H9 (cell line): ENCODE measurements at regions not wholly inside any gene's neighbourhood (a gene's known extent, or its start where the extent isn't known, plus 50 kb on each side); places are given as distances from the start of the nearest gene placed in this dataset.

Experiments
- DNase-seq: peaks from one replicate; pipeline ENCODE4 v3.0.0-alpha.2; 2017
- H2AFZ ChIP-seq: one replicate; pipeline ENCODE4 v1.6.1; 2013; ENCODE audit warnings: mild to moderate bottlenecking, low read length, control low read depth, moderate library complexity
- H2AK5ac ChIP-seq: 2 replicates; pipeline ENCODE4 v1.6.1; 2013; ENCODE audit warnings: low read length, control low read depth, mixed read lengths; ENCODE audit not compliant: insufficient read length
- H2BK120ac ChIP-seq: one replicate; pipeline ENCODE4 v1.6.1; 2013; ENCODE audit warnings: low read depth, mild to moderate bottlenecking, low read length, control low read depth, inconsistent platforms; ENCODE audit not compliant: poor library complexity, severe bottlenecking
- H2BK12ac ChIP-seq: 2 replicates; pipeline ENCODE4 v1.6.1; 2013; ENCODE audit warnings: low read length, control low read depth, mixed read lengths, low read depth; ENCODE audit not compliant: insufficient read length
- H2BK15ac ChIP-seq: 2 replicates; pipeline ENCODE4 v1.6.1; 2013; ENCODE audit warnings: low read depth, low read length, control low read depth
- H2BK20ac ChIP-seq: one replicate; pipeline ENCODE4 v1.6.1; 2013; ENCODE audit warnings: low read depth, mild to moderate bottlenecking, low read length, control low read depth, inconsistent platforms; ENCODE audit not compliant: poor library complexity, severe bottlenecking
- H2BK5ac ChIP-seq: 2 replicates; pipeline ENCODE4 v1.6.1; 2013; ENCODE audit warnings: low read length, control low read depth, mixed read lengths; ENCODE audit not compliant: insufficient read length
- H3K14ac ChIP-seq: 2 replicates; pipeline ENCODE4 v1.6.1; 2013; ENCODE audit warnings: low read length, control low read depth; ENCODE audit not compliant: insufficient read depth
- H3K18ac ChIP-seq: 2 replicates; pipeline ENCODE4 v1.6.1; 2013; ENCODE audit warnings: low read depth, mild to moderate bottlenecking, mixed read lengths, low read length, control low read depth; ENCODE audit not compliant: insufficient read length
- H3K23ac ChIP-seq: 2 replicates; pipeline ENCODE4 v1.6.1; 2013; ENCODE audit warnings: low read length, control low read depth, mixed read lengths, low read depth; ENCODE audit not compliant: insufficient read length
- H3K23me2 ChIP-seq: 2 replicates; pipeline ENCODE4 v1.6.1; 2013; ENCODE audit warnings: low read depth, mild to moderate bottlenecking, mixed read lengths, low read length, control low read depth; ENCODE audit not compliant: insufficient read length, poor library complexity, severe bottlenecking
- H3K27ac ChIP-seq: 2 replicates; pipeline ENCODE4 v1.5.1; 2013; ENCODE audit warnings: low read length, control low read depth, mixed read lengths, low read depth; ENCODE audit not compliant: insufficient read length
- H3K27me3 ChIP-seq: 2 replicates; pipeline ENCODE4 v1.6.1; 2013; ENCODE audit warnings: low read length, control low read depth, inconsistent platforms; ENCODE audit not compliant: insufficient read depth
- H3K4ac ChIP-seq: 2 replicates; pipeline ENCODE4 v1.6.1; 2013; ENCODE audit warnings: low read depth, mild to moderate bottlenecking, control low read depth, inconsistent platforms, low read length, moderate library complexity
- H3K4me1 ChIP-seq: 2 replicates; pipeline ENCODE4 v1.6.1; 2013; ENCODE audit warnings: low read length, control low read depth, inconsistent platforms; ENCODE audit not compliant: insufficient read depth
- H3K4me2 ChIP-seq: 2 replicates; pipeline ENCODE4 v1.6.1; 2013; ENCODE audit warnings: low read length, control low read depth, mixed read lengths; ENCODE audit not compliant: insufficient read length, insufficient read depth
- H3K56ac ChIP-seq: 2 replicates; pipeline ENCODE4 v1.6.1; 2013; ENCODE audit warnings: low read depth, mild to moderate bottlenecking, mixed read lengths, low read length, control low read depth; ENCODE audit not compliant: insufficient read length
- H3K79me1 ChIP-seq: 2 replicates; pipeline ENCODE4 v1.6.1; 2013; ENCODE audit warnings: low read depth, mild to moderate bottlenecking, moderate library complexity, low read length, control low read depth, inconsistent platforms; ENCODE audit not compliant: insufficient read depth, poor library complexity, severe bottlenecking
- H3K79me2 ChIP-seq: 2 replicates; pipeline ENCODE4 v1.6.1; 2013; ENCODE audit warnings: low read length, control low read depth, inconsistent platforms; ENCODE audit not compliant: insufficient read depth
- H3K9ac ChIP-seq: 2 replicates; pipeline ENCODE4 v1.6.1; 2013; ENCODE audit warnings: low read length, control low read depth, mixed read lengths; ENCODE audit not compliant: insufficient read length; ENCODE audit errors: extremely low read depth
- H3K9me3 ChIP-seq: one replicate; pipeline ENCODE4 v1.6.1; 2013; ENCODE audit warnings: low read depth, low read length, inconsistent platforms; ENCODE audit not compliant: control insufficient read depth
- H3T11ph ChIP-seq: one replicate; pipeline ENCODE4 v1.6.1; 2013; ENCODE audit warnings: mild to moderate bottlenecking, low read length, control low read depth, inconsistent platforms
- H4K20me1 ChIP-seq: one replicate; pipeline ENCODE4 v1.6.1; 2013; ENCODE audit not compliant: control insufficient read depth, insufficient read length, insufficient read depth
- H4K5ac ChIP-seq: 2 replicates; pipeline ENCODE4 v1.6.1; 2013; ENCODE audit warnings: low read depth, mild to moderate bottlenecking, mixed read lengths, low read length, control low read depth; ENCODE audit not compliant: insufficient read length
- H4K8ac ChIP-seq: replicated peaks from 2 replicates; pipeline ENCODE4 v1.6.1; 2013; ENCODE audit warnings: low read length, control low read depth, mixed read lengths, low read depth; ENCODE audit not compliant: insufficient read length
- H4K91ac ChIP-seq: 2 replicates; pipeline ENCODE4 v1.6.1; 2013; ENCODE audit warnings: low read depth, mild to moderate bottlenecking, moderate library complexity, mixed read lengths, low read length, control low read depth; ENCODE audit not compliant: insufficient read length
- H3K27ac Mint-ChIP-seq, 3 experiments: 2 replicates in 2 of 3; 3 replicates in 1 of 3; pipeline ENCODE4 v1.8.0; 2020 to 2021; ENCODE audit warnings: mixed read lengths in 3 of 3, mild to moderate bottlenecking in 1 of 3, moderate library complexity in 1 of 3
- H3K27me3 Mint-ChIP-seq: 2 replicates; pipeline ENCODE4 v1.8.0; 2021; ENCODE audit warnings: low read depth, mild to moderate bottlenecking, moderate library complexity, mixed read lengths
- H3K36me3 Mint-ChIP-seq, 3 experiments: 2 replicates in 2 of 3; 3 replicates in 1 of 3; pipeline ENCODE4 v1.8.0; 2020 to 2021; ENCODE audit warnings: low read depth in 3 of 3, mixed read lengths in 3 of 3; ENCODE audit not compliant: insufficient read depth in 1 of 3
- H3K4me1 Mint-ChIP-seq, 2 experiments: 2 replicates each; pipeline ENCODE4 v1.8.0; 2020; ENCODE audit warnings: mixed read lengths in 2 of 2
- H3K4me3 Mint-ChIP-seq, 2 experiments: 2 replicates in 1 of 2; 3 replicates in 1 of 2; pipeline ENCODE4 v1.8.0; 2020 to 2021; ENCODE audit warnings: mild to moderate bottlenecking in 2 of 2, mixed read lengths in 2 of 2, moderate library complexity in 1 of 2
- H3K9me3 Mint-ChIP-seq, 2 experiments: 2 replicates in 1 of 2; 3 replicates in 1 of 2; pipeline ENCODE4 v1.8.0; 2020; ENCODE audit warnings: mild to moderate bottlenecking in 2 of 2, mixed read lengths in 2 of 2, moderate library complexity in 1 of 2
- CTCF ChIP-seq: fragments of 200-600 bp; sonication (generic); conservative IDR thresholded peaks from 3 replicates; pipeline ENCODE4 v1.8.0; 2021; ENCODE audit warnings: antibody characterized with exemption, mild to moderate bottlenecking
- WGBS: extraction: QIAGEN DNeasy Blood & Tissue Kit; methylation state at CpG from one replicate; pipeline ENCODE4 v1.1.7; 2013; ENCODE audit warnings: missing lambda C conversion rate, low lambda C conversion rate, mixed read lengths; ENCODE audit not compliant: insufficient read length; ENCODE audit errors: extremely low coverage; 5-methylcytosine and 5-hydroxymethylcytosine counted together

- DNase-seq = no peak
- H3K79me2 ChIP-seq = no peaks in the 10 kb centered on the region
- TF ChIP-seq CTCF = no peak
These were observed 65.6 kb downstream of the DDIT4L start for GRCh38 chr4:100124715-100125114.

More at GRCh38 chr4:100124715-100125114, 65.6 kb downstream of the DDIT4L start:
- no peaks in the 10 kb centered on the region for H3K4me1 ChIP-seq
- H2AK5ac ChIP-seq = no peak overlapping the region
- no peak overlapping the region for H2AFZ ChIP-seq
- no peak overlapping the region for H4K8ac ChIP-seq
- H3K4me2 ChIP-seq = no peak overlapping the region
- WGBS = no CpG with 5 or more reads among the region's 2 CpGs
- Mint-ChIP-seq H3K27ac (no peak overlapping the region), H3K4me1 (peaks cover 0 to 3% of the 10 kb centered on the region in 2 experiments; a peak in 1 of 4 replicates), H3K9me3 (peaks cover 14 to 18% of the 10 kb centered on the region in 2 experiments), H3K4me3 (no peak overlapping the region), H3K27me3 (no peaks in the 10 kb centered on the region), H3K36me3 (peaks cover 0 to 7% (median 7%) of the 10 kb centered on the region in 3 experiments; a peak in 4 of 7 replicates)
- no peak overlapping the region for H2BK5ac ChIP-seq
- H3K79me1 ChIP-seq = no peaks in the 10 kb centered on the region
- H3K4ac ChIP-seq = no peak overlapping the region
- no peaks in the 10 kb centered on the region for H3K23me2 ChIP-seq
- no peaks in the 10 kb centered on the region for H4K20me1 ChIP-seq
- H3K27me3 ChIP-seq = no peaks in the 10 kb centered on the region
- no peak overlapping the region for H3K14ac ChIP-seq
- H2BK20ac ChIP-seq = no peak overlapping the region
- H3K9ac ChIP-seq = no peak overlapping the region
- H2BK12ac ChIP-seq = no peak overlapping the region
- H3K23ac ChIP-seq = no peak overlapping the region
- no peak overlapping the region for H3K27ac ChIP-seq
- no peak overlapping the region for H3K18ac ChIP-seq
- no peaks in the 10 kb centered on the region for H3K9me3 ChIP-seq
- H2BK120ac ChIP-seq = no peak overlapping the region
- H4K91ac ChIP-seq = no peak overlapping the region
- H4K5ac ChIP-seq = no peak overlapping the region
- no peak overlapping the region for H3T11ph ChIP-seq
- H3K56ac ChIP-seq = no peak overlapping the region
- H2BK15ac ChIP-seq = no peak overlapping the region
